ENCODE measurements at regions not wholly inside any gene's neighbourhood (a gene's known extent, or its start where the extent isn't known, plus 50 kb on each side); places are given as distances from the start of the nearest gene placed in this dataset.

DNA sequence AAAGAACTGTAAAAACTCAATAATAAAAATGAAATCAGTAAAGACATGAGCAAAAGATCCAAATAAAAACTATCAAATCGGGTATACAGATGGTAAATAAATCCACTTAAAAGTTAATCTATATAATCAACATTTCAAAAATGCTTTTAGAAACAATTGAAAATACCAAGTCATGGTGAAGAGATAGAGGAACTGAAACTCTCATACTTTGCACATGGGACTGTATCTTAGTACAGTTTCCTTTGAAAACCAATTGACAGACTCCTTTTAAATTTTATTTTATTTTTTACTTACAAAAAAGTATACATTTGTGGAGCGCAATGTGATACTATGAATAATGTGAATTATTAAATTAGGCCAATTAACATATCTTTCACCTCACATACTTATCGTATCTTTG is 98.6 kb upstream of the FAR2 start:
- Histone ChIP-seq H3K4me2 (ENCODE audit: insufficient read depth, insufficient read length, low read length) (no peak overlapping the region), H2BK15ac (ENCODE audit: low read depth, low read length) (no peak overlapping the region), H2BK20ac (ENCODE audit: low read depth, low read length, poor library complexity, severe bottlenecking) (no peak overlapping the region), H4K20me1 (ENCODE audit: control insufficient read depth, insufficient read depth, insufficient read length) (no peaks in the 10 kb centered on the region), H3K4me1 (ENCODE audit: insufficient read depth, low read length) (no peaks in the 10 kb centered on the region), H3K27me3 (ENCODE audit: insufficient read depth, low read length) (no peaks in the 10 kb centered on the region), H4K5ac (ENCODE audit: insufficient read length, low read depth, low read length) (no peak overlapping the region), H4K8ac (replicated peaks; ENCODE audit: insufficient read length, low read depth, low read length) (no peak overlapping the region), H4K91ac (ENCODE audit: insufficient read length, low read depth, low read length) (no peak overlapping the region), H2BK12ac (ENCODE audit: insufficient read length, low read depth, low read length) (no peak overlapping the region), H3K79me2 (ENCODE audit: insufficient read depth, low read length) (no peaks in the 10 kb centered on the region), H3K4ac (ENCODE audit: low read depth, low read length) (no peak overlapping the region), H3T11ph (ENCODE audit: low read length) (no peak overlapping the region), H3K27ac (ENCODE audit: insufficient read length, low read depth, low read length) (no peak overlapping the region), H3K79me1 (ENCODE audit: insufficient read depth, low read depth, low read length, poor library complexity, severe bottlenecking) (no peaks in the 10 kb centered on the region), H2AK5ac (ENCODE audit: insufficient read length, low read length) (no peak overlapping the region), H2BK5ac (ENCODE audit: insufficient read length, low read length) (no peak overlapping the region), H3K56ac (ENCODE audit: insufficient read length, low read depth, low read length) (no peak overlapping the region), H3K18ac (ENCODE audit: insufficient read length, low read depth, low read length) (no peak overlapping the region), H3K9me3 (ENCODE audit: control insufficient read depth, low read depth, low read length) (no peaks in the 10 kb centered on the region), H3K9ac (ENCODE audit: extremely low read depth, insufficient read length, low read length) (no peak overlapping the region), H2BK120ac (ENCODE audit: low read depth, low read length, poor library complexity, severe bottlenecking) (no peak overlapping the region), H3K14ac (ENCODE audit: insufficient read depth, low read length) (no peak overlapping the region), H3K23me2 (ENCODE audit: insufficient read length, low read depth, low read length, poor library complexity, severe bottlenecking) (no peaks in the 10 kb centered on the region), H2AFZ (ENCODE audit: low read length) (no peak overlapping the region), H3K23ac (ENCODE audit: insufficient read length, low read depth, low read length) (no peak overlapping the region)
- Mint-ChIP-seq H3K27ac (no peak overlapping the region), H3K36me3 (ENCODE audit: insufficient read depth in 1 of 3, low read depth in 3 of 3) (peaks cover 0 to 4% (median 3%) of the 10 kb centered on the region in 3 experiments; a peak in 3 of 7 replicates), H3K4me1 (peaks cover 3 to 6% of the 10 kb centered on the region in 2 experiments), H3K9me3 (peaks cover 0 to 7% of the 10 kb centered on the region in 2 experiments; a peak in 3 of 5 replicates), H3K4me3 (no peak overlapping the region), H3K27me3 (ENCODE audit: low read depth) (no peaks in the 10 kb centered on the region)
- DNase-seq: no peak
- TF ChIP-seq, protein P1, sequence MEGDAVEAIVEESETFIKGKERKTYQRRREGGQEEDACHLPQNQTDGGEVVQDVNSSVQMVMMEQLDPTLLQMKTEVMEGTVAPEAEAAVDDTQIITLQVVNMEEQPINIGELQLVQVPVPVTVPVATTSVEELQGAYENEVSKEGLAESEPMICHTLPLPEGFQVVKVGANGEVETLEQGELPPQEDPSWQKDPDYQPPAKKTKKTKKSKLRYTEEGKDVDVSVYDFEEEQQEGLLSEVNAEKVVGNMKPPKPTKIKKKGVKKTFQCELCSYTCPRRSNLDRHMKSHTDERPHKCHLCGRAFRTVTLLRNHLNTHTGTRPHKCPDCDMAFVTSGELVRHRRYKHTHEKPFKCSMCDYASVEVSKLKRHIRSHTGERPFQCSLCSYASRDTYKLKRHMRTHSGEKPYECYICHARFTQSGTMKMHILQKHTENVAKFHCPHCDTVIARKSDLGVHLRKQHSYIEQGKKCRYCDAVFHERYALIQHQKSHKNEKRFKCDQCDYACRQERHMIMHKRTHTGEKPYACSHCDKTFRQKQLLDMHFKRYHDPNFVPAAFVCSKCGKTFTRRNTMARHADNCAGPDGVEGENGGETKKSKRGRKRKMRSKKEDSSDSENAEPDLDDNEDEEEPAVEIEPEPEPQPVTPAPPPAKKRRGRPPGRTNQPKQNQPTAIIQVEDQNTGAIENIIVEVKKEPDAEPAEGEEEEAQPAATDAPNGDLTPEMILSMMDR (conservative IDR thresholded peaks at IDR 0.05): no peak
- WGBS (ENCODE audit: extremely low coverage, insufficient read length, low lambda C conversion rate): no CpG with 5 or more reads among the region's 3 CpGs

Measured in H9 (cell line).